ENCODE measurements at regions not wholly inside any gene's neighbourhood (a gene's known extent, or its start where the extent isn't known, plus 50 kb on each side); places are given as distances from the start of the nearest gene placed in this dataset.

GRCh38 chr3:56919137-56919796, 117.5 kb upstream of the ARHGEF3 start:
- no peaks in the 10 kb centered on the region for H3K79me2 ChIP-seq (ENCODE audit: insufficient read depth, low read length)
- H3K36me3 ChIP-seq (ENCODE audit: insufficient read depth, low read length): no peaks in the 10 kb centered on the region
- H3K9me2 ChIP-seq (ENCODE audit: low read depth, low read length): no peaks in the 10 kb centered on the region
- no peaks in the 10 kb centered on the region for H3K27me3 ChIP-seq (ENCODE audit: insufficient read depth, low read length)
- no peak for TF ChIP-seq EZH2 (IDR thresholded peaks at IDR 0.05; ENCODE audit: borderline replicate concordance, low read length)
- H3K4me2 ChIP-seq (ENCODE audit: low read length): no peak overlapping the region
- H3K9me3 ChIP-seq (ENCODE audit: low read length): no peaks in the 10 kb centered on the region
- peaks cover 67% of the 10 kb centered on the region for H3K4me1 ChIP-seq (ENCODE audit: insufficient read depth, low read length, severe bottlenecking)
- H4K20me1 ChIP-seq (ENCODE audit: insufficient read depth, low read length): no peaks in the 10 kb centered on the region
- no peak overlapping the region for H3K9ac ChIP-seq (ENCODE audit: low read length)
- no peak overlapping the region for H2AFZ ChIP-seq (ENCODE audit: low read length)
- H3F3A ChIP-seq (ENCODE audit: insufficient read depth, low read length): peaks cover 8% of the 10 kb centered on the region; the same call in 1 of the 2 replicates
- H3K27ac ChIP-seq (ENCODE audit: low read depth, low read length, poor library complexity, severe bottlenecking): no peak overlapping the region
- no peak overlapping the region for H3K4me3 ChIP-seq (ENCODE audit: low read depth, low read length, poor library complexity, severe bottlenecking)

- H3K27me3 ChIP-seq (ENCODE audit: insufficient read depth, low read length): no peaks in the 10 kb centered on the region
- no peaks in the 10 kb centered on the region for H3K36me3 ChIP-seq (ENCODE audit: insufficient read depth, low read length)
- peaks cover 58% of the 10 kb centered on the region for H3K4me1 ChIP-seq (ENCODE audit: insufficient read depth, low read length, severe bottlenecking)
- H3K9me2 ChIP-seq (ENCODE audit: low read depth, low read length): no peaks in the 10 kb centered on the region
- no peak for TF ChIP-seq EZH2 (IDR thresholded peaks at IDR 0.05; ENCODE audit: borderline replicate concordance, low read length)
- no peak for TF ChIP-seq CTCF (IDR thresholded peaks at IDR 0.05; ENCODE audit: low read length)
- no peaks in the 10 kb centered on the region for H4K20me1 ChIP-seq (ENCODE audit: insufficient read depth, low read length)
- H3K9ac ChIP-seq (ENCODE audit: low read length): no peak overlapping the region
- no peaks in the 10 kb centered on the region for H3K9me3 ChIP-seq (ENCODE audit: low read length)
- H3F3A ChIP-seq (ENCODE audit: insufficient read depth, low read length): peaks cover 8% of the 10 kb centered on the region; the same call in 1 of the 2 replicates
- peak overlapping the region; percentile 90 for H3K4me2 ChIP-seq (ENCODE audit: low read length)
- H3K4me3 ChIP-seq (ENCODE audit: low read depth, low read length, poor library complexity, severe bottlenecking): peak overlapping the region; percentile 30
- H2AFZ ChIP-seq (ENCODE audit: low read length): no peak overlapping the region
- peak overlapping the region; percentile 89 for H3K27ac ChIP-seq (ENCODE audit: low read depth, low read length, poor library complexity, severe bottlenecking)
- H3K79me2 ChIP-seq (ENCODE audit: insufficient read depth, low read length): no peaks in the 10 kb centered on the region
Measured at GRCh38 chr3:56918111-56918568, 116.4 kb upstream of the ARHGEF3 start.

GRCh38 chr3:56917361-56918110, 115.8 kb upstream of the ARHGEF3 start:
- Histone ChIP-seq H3K4me3 (ENCODE audit: low read depth, low read length, poor library complexity, severe bottlenecking) (peak overlapping the region; percentile 30), H3F3A (ENCODE audit: insufficient read depth, low read length) (peaks cover 8% of the 10 kb centered on the region; the same call in 1 of the 2 replicates), H3K27me3 (ENCODE audit: insufficient read depth, low read length) (no peaks in the 10 kb centered on the region), H3K9me3 (ENCODE audit: low read length) (no peaks in the 10 kb centered on the region), H3K4me1 (ENCODE audit: insufficient read depth, low read length, severe bottlenecking) (peaks cover 58% of the 10 kb centered on the region), H3K4me2 (ENCODE audit: low read length) (peak overlapping the region; percentile 90), H3K36me3 (ENCODE audit: insufficient read depth, low read length) (no peaks in the 10 kb centered on the region), H3K9me2 (ENCODE audit: low read depth, low read length) (no peaks in the 10 kb centered on the region), H2AFZ (ENCODE audit: low read length) (no peak overlapping the region), H4K20me1 (ENCODE audit: insufficient read depth, low read length) (no peaks in the 10 kb centered on the region), H3K79me2 (ENCODE audit: insufficient read depth, low read length) (no peaks in the 10 kb centered on the region), H3K9ac (ENCODE audit: low read length) (no peak overlapping the region), H3K27ac (ENCODE audit: low read depth, low read length, poor library complexity, severe bottlenecking) (peak overlapping the region; percentile 89)
- TF ChIP-seq EZH2 (IDR thresholded peaks at IDR 0.05; ENCODE audit: borderline replicate concordance, low read length): no peak
- no peak for TF ChIP-seq CTCF (IDR thresholded peaks at IDR 0.05; ENCODE audit: low read length)
